Posterior cingulate gyrus (tissue), 11 donors: ENCODE measurements at regions not wholly inside any gene's neighbourhood (a gene's known extent, or its start where the extent isn't known, plus 50 kb on each side); places are given as distances from the start of the nearest gene placed in this dataset.

Experiments
- DNase-seq, 10 donors: peaks; one replicate each; pipeline versions ENCODE4 v3.0.0 to v3.0.0-alpha.2; 2020 to 2021; ENCODE audit warnings: mixed read lengths in 3 of 10
- intact Hi-C: fragments of 100-400 bp; cut with DNase I; formaldehyde crosslinking; loops from one replicate; pipeline ENCODE4 v1.15.1; 2023

DNA sequence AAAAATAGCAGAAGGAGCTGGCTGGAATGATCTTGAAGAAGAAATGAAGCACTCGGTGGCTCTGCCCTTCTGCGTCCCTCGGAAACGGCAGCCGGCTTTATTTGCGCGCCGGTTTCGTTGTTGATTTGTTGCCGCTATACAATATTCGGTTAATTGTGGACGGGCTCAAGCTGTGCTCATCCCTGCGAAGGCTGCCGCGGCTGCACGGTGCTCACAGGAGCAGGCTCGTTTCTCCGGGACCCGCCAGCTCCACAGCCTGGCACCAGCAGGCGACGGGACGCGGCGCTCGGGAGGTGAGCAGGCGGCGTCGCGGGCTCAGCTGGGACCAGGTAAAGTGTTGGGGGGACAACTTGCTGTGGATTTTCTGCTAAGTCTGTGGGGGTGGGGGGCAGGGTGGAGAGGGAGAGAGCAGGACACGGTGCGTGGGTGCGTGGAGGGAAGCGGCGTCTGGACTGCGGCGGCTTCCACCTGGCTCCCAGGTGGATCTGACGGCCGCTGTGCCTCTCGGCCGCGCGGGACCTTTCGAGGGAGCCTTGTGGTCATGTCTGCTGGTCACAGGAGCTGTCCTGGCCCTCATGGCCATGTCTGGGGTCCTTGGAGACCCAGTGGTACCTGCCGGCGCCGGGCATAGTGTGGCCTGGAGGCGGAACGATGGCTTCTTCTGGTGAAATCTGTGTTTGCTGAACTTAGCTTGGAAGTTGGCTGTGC is 90.9 kb downstream of the TEX29 start:
- intact Hi-C loops = no loop called here

DNA sequence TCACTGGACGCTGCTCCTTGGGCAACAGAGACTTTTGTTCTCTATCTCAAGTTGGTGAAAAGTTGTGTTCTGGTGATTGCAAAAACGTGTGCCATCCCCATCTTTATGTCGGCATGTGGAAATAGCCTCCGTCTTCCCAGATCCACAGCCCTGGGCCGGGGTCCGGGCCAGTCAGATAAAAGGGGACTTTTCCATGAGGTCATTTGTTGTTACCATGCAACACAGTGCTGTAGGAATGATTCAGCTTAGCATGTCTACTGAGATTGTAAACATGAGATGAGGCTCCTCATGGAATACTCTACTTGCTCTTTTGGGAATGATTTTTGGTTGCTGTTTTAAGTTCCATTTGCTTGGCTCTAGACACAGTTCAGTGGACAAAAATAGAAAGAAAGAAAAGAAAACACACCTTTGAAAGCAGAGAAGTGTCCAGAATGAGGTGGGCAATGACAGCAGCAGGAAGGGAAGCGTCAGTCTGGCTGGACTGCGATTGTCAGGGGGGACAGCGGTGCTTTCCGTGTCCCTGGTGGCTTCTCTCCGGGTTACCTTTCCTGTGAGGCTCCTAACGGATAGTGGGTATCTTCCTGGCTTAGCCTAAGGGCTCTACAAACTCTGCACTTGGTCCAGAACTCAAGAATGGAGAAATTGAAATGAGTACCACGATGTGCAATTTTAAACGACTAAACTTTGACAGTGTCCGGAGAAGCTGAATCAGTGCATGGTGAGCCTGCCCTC is 91.6 kb downstream of the TEX29 start:
- intact Hi-C loops = no loop called here
- peak in 3 of 10 donors; percentile 10 to 50 (median 48) for DNase-seq

More for the DNA sequence above, 90.9 kb downstream of the TEX29 start:
- DNase-seq = peak in 6 of 10 donors; percentile 27 to 88 (median 62)

DNA sequence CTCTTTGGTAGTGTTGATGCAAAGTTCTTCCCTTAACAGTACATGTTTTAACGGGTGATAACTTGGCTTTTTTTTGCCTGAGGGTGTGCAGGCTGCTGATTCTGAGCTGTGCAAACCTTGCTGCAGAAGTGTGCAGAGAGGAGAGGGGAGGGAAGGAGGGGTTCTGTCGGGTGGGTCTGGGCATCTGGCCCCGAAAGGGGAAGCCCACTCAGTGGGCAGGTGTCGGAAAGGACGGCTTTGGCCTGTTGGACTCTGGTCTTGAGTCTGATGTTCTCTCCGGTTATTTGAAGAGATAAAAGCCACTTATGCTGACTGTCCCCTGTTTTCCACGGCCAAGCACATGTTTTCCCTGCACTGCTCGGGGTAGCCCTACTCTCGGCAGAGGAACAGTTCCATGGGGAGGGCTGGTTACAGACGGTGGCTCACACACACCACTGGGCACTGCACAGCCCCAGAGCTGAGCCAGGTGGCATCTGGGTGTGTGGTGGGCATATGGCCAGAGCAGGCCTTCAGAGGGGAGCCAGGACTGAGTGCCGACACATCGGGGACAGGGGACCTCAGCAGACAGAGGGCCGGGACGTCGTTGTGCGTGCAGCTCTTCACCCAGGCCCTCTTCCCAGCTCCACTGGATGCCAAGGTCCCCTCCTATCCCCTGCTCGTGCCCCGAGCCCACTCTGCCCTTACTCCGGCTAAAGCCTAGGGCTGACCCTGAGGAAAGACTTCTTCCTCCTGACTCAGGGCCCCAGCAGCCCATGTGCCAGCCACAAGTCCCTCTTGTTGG is 93.2 kb downstream of the TEX29 start:
- intact Hi-C loops = no loop called here
- peak in 2 of 10 donors; percentile 59 to 63 for DNase-seq

DNA sequence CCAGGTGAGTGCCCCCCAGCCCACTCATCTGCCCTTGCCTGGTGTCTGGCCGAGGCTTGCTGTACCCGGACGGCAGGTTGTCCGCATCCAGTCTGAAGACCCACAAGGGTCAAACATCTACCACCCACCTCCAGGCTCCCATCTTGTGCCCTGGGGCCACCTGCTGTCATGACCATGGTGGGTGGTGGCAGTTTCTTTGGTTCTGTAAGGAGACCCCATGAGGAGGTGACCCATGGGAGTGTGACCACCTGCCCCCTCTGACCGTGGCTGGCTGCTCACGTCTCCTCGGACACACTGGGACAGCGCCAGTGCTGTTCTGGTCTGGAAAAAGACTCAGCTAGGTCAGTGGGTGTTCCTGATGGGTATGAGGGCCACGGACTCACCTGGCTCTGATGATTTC is 93.9 kb downstream of the TEX29 start:
- DNase-seq = peak in 2 of 10 donors; percentile 56 to 66
- intact Hi-C loops = no loop called here

DNA sequence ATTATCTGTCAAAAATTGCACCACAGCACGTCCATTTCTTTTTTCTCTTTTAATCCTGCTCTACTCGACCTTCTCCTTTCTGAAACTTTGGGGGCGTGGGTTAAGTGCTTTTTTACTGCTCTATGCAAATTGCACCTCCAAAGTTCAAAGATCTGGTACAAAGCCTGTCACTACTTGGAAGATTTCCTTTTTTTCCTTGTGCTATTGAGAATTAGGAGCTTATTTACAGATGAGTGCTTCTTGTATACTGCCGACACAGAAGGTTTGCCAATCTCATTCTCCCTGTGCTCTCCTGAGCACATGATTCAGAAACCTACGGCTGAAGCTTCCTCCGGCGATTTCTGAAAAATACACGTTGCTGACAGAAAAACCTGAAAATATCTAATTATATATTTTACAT is 94.8 kb downstream of the TEX29 start:
- DNase-seq = peak in 1 of 10 donors; percentile 3
- intact Hi-C loops = no loop called here

DNA sequence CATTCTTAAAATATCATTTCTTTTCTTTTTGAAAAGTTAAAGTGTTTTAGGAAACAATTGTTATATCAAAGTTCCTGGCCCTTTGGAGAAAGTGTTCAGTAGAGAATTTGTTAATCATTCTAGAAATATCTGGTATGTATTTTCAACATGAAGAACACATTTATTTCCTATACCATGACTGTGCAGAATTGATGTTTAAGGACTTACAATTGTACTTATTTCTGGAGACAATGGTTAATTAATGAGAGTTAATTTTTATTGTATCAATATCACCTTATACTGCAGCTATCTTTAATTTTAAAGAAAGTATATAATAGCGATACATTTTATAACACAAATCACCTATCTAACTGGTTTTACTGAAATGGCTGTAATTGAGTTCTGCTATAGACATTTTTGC is 95.3 kb downstream of the TEX29 start:
- no peak for DNase-seq
- intact Hi-C loops = no loop called here

- intact Hi-C loops = no loop called here
- DNase-seq = peak in 1 of 10 donors; percentile 62
These were observed 97.7 kb downstream of the TEX29 start for GRCh38 chr13:111418101-111418500.

DNA sequence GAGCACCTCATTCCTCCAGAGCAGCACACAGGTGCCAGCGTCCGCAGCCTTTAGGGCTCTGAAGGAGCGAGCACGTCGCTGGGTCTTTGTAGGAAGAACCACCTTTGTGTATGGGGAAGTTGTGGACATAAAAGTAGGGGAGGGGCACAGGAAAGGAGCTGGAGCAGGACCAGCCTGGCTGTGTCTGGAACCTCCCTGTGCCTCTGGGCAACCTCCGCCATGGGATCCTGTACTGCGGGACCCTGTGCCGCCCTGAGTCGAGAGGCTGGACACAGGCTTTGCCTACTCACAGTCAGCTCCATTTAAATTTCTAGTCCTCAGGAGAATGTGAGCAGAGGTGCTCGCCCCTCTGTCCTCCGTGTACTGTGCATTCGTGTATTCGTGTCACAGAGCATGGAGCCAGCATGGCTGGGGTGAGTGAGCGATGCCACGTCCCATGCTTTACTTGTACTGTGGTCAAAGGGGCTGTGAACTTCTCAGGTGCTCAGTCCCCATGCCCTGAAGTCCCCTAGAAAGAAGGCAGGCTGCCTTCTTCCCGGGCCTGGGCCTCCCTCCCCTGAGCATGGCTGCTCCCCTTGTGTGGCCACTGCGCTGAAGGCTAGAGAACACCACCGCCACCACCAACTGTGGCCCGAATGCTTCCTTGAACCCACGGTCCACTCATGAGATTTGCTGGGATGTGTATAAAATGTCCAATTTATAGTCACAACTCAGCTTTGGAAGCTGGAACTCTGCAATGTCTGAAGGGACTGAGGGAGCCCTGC is 99.9 kb downstream of the TEX29 start:
- DNase-seq = peak in 2 of 10 donors; percentile 52 to 56
- intact Hi-C loops = no loop called here

DNA sequence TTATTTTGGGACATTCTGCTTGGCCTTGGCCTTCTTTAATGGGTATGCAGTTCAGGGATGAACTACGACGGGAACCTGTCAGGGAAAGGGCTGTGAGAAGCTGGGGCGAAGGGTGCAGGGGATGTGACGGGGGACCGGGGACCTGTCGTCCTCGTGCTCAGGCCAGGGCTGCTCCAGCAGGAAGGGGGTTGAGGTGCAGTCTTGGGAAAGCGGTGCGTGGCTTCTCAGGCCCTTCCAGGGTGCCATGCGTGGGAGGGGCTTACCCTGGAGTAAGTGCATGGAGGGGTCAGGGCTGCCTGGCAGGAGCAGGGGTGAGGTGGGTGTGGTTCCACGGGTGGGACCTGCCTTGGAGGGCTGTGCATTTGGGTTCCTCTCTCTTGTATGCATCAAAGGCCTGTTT is 100.8 kb downstream of the TEX29 start:
- DNase-seq = peak in 2 of 10 donors; percentile 55 to 74
- intact Hi-C loops = no loop called here

- peak in 3 of 10 donors; percentile 24 to 87 (median 81) for DNase-seq
- intact Hi-C loops = no loop called here
These were observed 101.9 kb downstream of the TEX29 start for GRCh38 chr13:111422348-111422747.

GRCh38 chr13:111423168-111423785 is 102.8 kb downstream of the TEX29 start:
- no peak for DNase-seq
- intact Hi-C loops = no loop called here

DNA sequence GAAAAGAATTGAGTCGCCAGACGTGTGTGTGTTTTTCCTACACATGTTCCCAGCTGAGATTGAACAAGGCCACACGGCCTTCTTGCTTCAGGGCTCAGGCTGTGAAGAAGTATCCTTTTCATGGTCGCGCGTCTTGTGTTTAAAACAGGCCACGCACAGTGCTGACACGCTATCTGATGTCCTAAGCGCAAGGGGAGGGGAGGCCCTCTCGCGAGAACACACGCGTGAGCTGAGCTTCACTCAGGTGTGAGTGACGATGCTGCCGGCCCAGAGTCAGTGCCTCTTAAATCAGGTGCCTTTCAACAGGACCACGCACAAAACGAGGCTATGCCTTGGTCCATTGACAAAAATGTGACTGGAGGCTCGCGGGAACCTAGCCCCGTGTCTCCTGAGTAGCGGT is 103.7 kb downstream of the TEX29 start:
- DNase-seq = no peak
- intact Hi-C loops = no loop called here

- no peak for DNase-seq
- intact Hi-C loops = no loop called here
These were observed 104.9 kb downstream of the TEX29 start for GRCh38 chr13:111425326-111425725.

- peak in 4 of 10 donors; percentile 44 to 61 (median 52) for DNase-seq
- intact Hi-C loops = no loop called here
These were observed 108.7 kb downstream of the TEX29 start for GRCh38 chr13:111429064-111429558.

DNA sequence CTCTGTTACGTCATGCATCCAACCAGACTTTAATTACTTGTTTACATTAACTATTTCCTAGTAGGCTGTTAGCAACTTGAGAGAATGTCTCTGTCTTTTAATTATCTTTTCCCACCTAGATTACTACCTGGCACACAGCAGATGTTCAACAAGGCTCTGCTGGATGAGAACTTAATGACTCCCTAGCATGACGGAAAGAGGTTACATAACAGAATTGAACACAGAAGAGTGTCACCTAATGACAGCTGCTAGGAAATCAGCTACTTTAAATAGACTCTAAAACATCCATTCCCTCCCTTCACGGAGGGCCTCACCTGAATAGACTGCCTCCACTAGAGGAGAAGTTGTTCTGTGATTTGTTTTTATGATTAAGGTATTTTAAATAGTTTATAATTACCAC is 110.8 kb downstream of the TEX29 start:
- intact Hi-C loops = no loop called here
- DNase-seq = no peak

DNA sequence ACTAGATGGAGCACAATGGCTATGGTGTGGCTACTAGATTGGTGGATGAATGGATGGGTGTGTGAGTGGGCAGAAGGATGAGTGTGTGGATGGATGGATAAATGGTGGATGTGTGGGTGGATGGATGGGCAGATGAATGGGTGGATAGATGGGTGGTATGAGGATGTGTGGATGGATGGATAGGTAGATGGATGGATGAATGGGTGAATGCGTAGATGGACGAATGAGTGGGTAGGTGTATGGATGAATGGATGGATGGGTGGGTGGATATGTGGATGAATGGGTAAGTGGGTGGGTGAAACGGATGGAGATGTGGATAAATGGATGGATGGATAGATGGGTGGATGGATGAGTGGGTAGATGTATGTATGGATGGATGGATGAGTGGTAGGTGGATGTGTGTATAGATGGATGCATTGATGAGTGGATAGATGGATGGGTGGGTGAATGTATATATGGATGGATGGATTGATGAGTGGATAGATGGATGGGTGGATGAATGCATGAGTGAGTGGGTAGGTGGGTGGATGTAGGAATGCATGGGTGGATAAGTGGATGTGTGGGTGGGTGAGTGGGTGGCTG is 114.2 kb downstream of the TEX29 start:
- intact Hi-C loops = loop anchor here (2.0 kb wide), 1 partner anchor 58 kb away; no protein-coding TSS in a partner anchor
- DNase-seq = no peak

GRCh38 chr13:111436446-111436845 is 116.0 kb downstream of the TEX29 start:
- intact Hi-C loops = no loop called here

DNA sequence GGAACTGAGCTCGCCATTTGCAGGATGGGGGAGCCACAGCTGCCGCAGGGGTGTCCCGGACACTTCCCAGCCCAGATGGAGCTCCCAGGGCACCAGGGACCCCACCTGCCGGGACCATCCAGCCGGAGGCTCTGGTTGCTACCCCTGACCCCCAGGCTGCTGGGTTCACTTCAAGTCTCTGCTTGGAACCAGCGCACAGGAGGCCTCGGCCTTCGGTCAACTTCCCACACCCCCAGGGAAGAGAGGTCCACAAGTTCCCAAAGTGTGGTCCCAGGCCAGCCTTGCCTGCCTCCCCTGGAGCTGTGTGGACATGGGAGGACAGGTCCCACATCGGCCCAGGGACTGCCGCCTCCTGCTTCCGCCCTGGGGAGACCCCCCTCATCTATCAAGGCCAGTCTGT is 117.0 kb downstream of the TEX29 start:
- peak in 1 of 10 donors; percentile 76 for DNase-seq
- intact Hi-C loops = no loop called here

More at GRCh38 chr13:111436446-111436845, 116.0 kb downstream of the TEX29 start:
- no peak for DNase-seq

- DNase-seq = no peak
- intact Hi-C loops = no loop called here
These were observed 117.6 kb downstream of the TEX29 start for GRCh38 chr13:111437856-111438547.
